MG63 (cell line): ENCODE measurements at regions not wholly inside any gene's neighbourhood (a gene's known extent, or its start where the extent isn't known, plus 50 kb on each side); places are given as distances from the start of the nearest gene placed in this dataset.

ENCODE experiments used
- DNase-seq: peaks from one replicate; pipeline ENCODE4 v3.0.0-alpha.2; 2020
- H3K27me3 ChIP-seq: fragments of 250-450 bp; sonication (Bioruptor Pico); 2 replicates; pipeline ENCODE4 v1.5.1; 2020; ENCODE audit warnings: mild to moderate bottlenecking, moderate library complexity
- H3K36me3 ChIP-seq: fragments of 250-450 bp; sonication (Bioruptor Pico); 2 replicates; pipeline ENCODE4 v1.5.1; 2020; ENCODE audit warnings: mild to moderate bottlenecking, moderate library complexity
- H3K4me3 ChIP-seq: fragments of 250-450 bp; sonication (Bioruptor Pico); 2 replicates; pipeline ENCODE4 v1.5.1; 2020; ENCODE audit warnings: mild to moderate bottlenecking, moderate library complexity
- H3K9me3 ChIP-seq: fragments of 250-450 bp; sonication (Bioruptor Pico); 2 replicates; pipeline ENCODE4 v1.5.1; 2020; ENCODE audit warnings: mild to moderate bottlenecking, moderate library complexity

DNA sequence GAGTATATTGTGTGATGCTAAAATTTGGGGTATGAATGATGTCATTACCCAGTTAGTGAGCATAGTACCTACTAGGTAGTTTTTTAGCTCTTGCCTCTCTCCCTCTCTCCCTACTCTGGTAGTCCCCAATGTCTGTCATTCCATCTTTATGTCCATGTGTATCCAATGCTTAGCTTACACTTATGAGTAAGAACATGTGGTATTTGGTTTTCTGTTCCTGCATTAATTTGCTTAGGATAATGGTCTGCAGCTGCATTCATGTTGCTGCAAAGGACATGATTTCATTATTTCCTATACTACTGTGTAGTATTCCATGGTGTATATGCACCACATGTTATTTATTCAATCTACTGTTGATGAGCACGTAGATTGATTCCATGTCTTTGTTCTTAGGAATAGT is 54.4 kb upstream of the NEGR1 start:
- no peak for DNase-seq
- no peaks in the 10 kb centered on the region for H3K27me3 ChIP-seq
- H3K36me3 ChIP-seq = no peaks in the 10 kb centered on the region
- H3K9me3 ChIP-seq = no peaks in the 10 kb centered on the region
- no peak overlapping the region for H3K4me3 ChIP-seq
